ENCODE measurements at regions not wholly inside any gene's neighbourhood (a gene's known extent, or its start where the extent isn't known, plus 50 kb on each side); places are given as distances from the start of the nearest gene placed in this dataset.
A peak's percentile ranks its signal among the peaks of the same experiment; 100 is the strongest.
"Not testable (repeated sequence)": the region's sequence is repeated elsewhere in the genome, so short reads cannot be mapped to it uniquely, and the experiment has no call there.

GRCh38 chr15:22241451-22241850 is 161.1 kb downstream of the OR4M2 start:
- no peak for DNase-seq

- not testable (repeated sequence) for DNase-seq
These were observed 162.0 kb downstream of the OR4M2 start for GRCh38 chr15:22242311-22242710.

- no peak for DNase-seq
These were observed 163.3 kb downstream of the OR4M2 start for GRCh38 chr15:22243440-22244130.

GRCh38 chr15:22249511-22249910 is 169.2 kb downstream of the OR4M2 start:
- not testable (repeated sequence) for DNase-seq

- not testable (repeated sequence) for DNase-seq
These were observed 170.4 kb downstream of the OR4M2 start for GRCh38 chr15:22250501-22251290.

GRCh38 chr15:22251422-22251821 is 171.1 kb downstream of the OR4M2 start:
- DNase-seq, result no peak

GRCh38 chr15:22252047-22252446 is 171.7 kb downstream of the OR4M2 start:
- DNase-seq, result not testable (repeated sequence)

GRCh38 chr15:22252521-22252920 is 172.2 kb downstream of the OR4M2 start:
- DNase-seq, result not testable (repeated sequence)

GRCh38 chr15:22253002-22253675 is 172.8 kb downstream of the OR4M2 start:
- DNase-seq, result not testable (repeated sequence)

- peak; percentile 57 for DNase-seq
These were observed 173.5 kb downstream of the OR4M2 start for GRCh38 chr15:22253676-22254408.

- DNase-seq, result not testable (repeated sequence)
These were observed 174.2 kb downstream of the OR4M2 start for GRCh38 chr15:22254409-22255045.

- not testable (repeated sequence) for DNase-seq
These were observed 175.3 kb downstream of the OR4M2 start for GRCh38 chr15:22255606-22256005.

- not testable (repeated sequence) for DNase-seq
These were observed 176.2 kb downstream of the OR4M2 start for GRCh38 chr15:22256389-22257046.

GRCh38 chr15:22257047-22258008 is 177.0 kb downstream of the OR4M2 start:
- no peak for DNase-seq

- no peak for DNase-seq
These were observed 177.7 kb downstream of the OR4M2 start for GRCh38 chr15:22258009-22258397.

- DNase-seq, result no peak
These were observed 178.2 kb downstream of the OR4M2 start for GRCh38 chr15:22258398-22259150.

GRCh38 chr15:22259151-22259750 is 178.9 kb downstream of the OR4M2 start:
- not testable (repeated sequence) for DNase-seq

GRCh38 chr15:22259881-22260421 is 179.6 kb downstream of the OR4M2 start:
- DNase-seq, result no peak

GRCh38 chr15:22262613-22263020 is 182.3 kb downstream of the OR4M2 start:
- peak; percentile 81 for DNase-seq

Measured in CD4-positive, alpha-beta T cell treated with Interleukin-15 for 1 hour (primary cell).